H1 (cell line): ENCODE measurements at regions not wholly inside any gene's neighbourhood (a gene's known extent, or its start where the extent isn't known, plus 50 kb on each side); places are given as distances from the start of the nearest gene placed in this dataset.

Experiments used
- CTCF ChIA-PET: fragments of 300-600 bp; sonication (Branson Sonifier 250); formaldehyde crosslinking; loops from one replicate; lab custom pipeline; 2021; ENCODE audit not compliant: partially characterized antibody; lab: Charles Lee
- POLR2A ChIA-PET: fragments of 300-600 bp; sonication (Branson Sonifier 250); formaldehyde crosslinking; loops from one replicate; lab custom pipeline; 2021; ENCODE audit warnings: inconsistent platforms; ENCODE audit not compliant: partially characterized antibody; lab: Charles Lee
- DNase-seq, 2 experiments: peaks; one replicate each; pipeline versions ENCODE4 v3.0.0 to v3.0.0-alpha.2; 2010 to 2022; ENCODE audit warnings: low spot score in 2 of 2, low read depth in 1 of 2, mixed read lengths in 1 of 2
- FAIRE-seq: peaks from 2 replicates; lab custom pipeline; 2011; peaks lifted over from hg19 to GRCh38; lab: Jason Lieb, UNC
- H2AFZ ChIP-seq: 2 replicates; pipeline ENCODE4 v1.8.1; 2012; ENCODE audit warnings: low read length, inconsistent platforms
- H2AK5ac ChIP-seq: 2 replicates; pipeline ENCODE4 v1.6.1; 2013; ENCODE audit warnings: low read depth, low read length
- H2BK120ac ChIP-seq: replicated peaks from 2 replicates; pipeline ENCODE3; 2013; ENCODE audit warnings: low read depth, low read length, inconsistent platforms
- H2BK12ac ChIP-seq: 2 replicates; pipeline ENCODE4 v1.6.1; 2013; ENCODE audit warnings: low read depth, low read length
- H2BK15ac ChIP-seq: 2 replicates; pipeline ENCODE4 v1.6.1; 2013; ENCODE audit warnings: low read length
- H2BK20ac ChIP-seq: 2 replicates; pipeline ENCODE4 v1.6.1; 2013; ENCODE audit warnings: low read length
- H2BK5ac ChIP-seq: 2 replicates; pipeline ENCODE4 v1.6.1; 2013; ENCODE audit warnings: low read depth, low read length
- H3K14ac ChIP-seq: 2 replicates; pipeline ENCODE4 v1.6.1; 2013; ENCODE audit warnings: inconsistent platforms; ENCODE audit not compliant: insufficient read length
- H3K18ac ChIP-seq: 2 replicates; pipeline ENCODE4 v1.6.1; 2013; ENCODE audit warnings: low read length; ENCODE audit errors: extremely low read depth
- H3K23ac ChIP-seq: 2 replicates; pipeline ENCODE4 v1.6.1; 2013; ENCODE audit warnings: inconsistent platforms; ENCODE audit not compliant: insufficient read length
- H3K23me2 ChIP-seq: 2 replicates; pipeline ENCODE4 v1.6.1; 2013; ENCODE audit warnings: low read depth, low read length
- H3K27ac ChIP-seq: 2 replicates; pipeline ENCODE4 v1.6.1; 2011; ENCODE audit warnings: low read depth, low read length, inconsistent platforms
- H3K27me3 ChIP-seq, 4 experiments: replicated peaks in 1 of 4; 1 replicate in 1 of 4; 2 replicates in 3 of 4; pipeline versions ENCODE4 v1.6.1 to v1.8.1; 2011 to 2013; ENCODE audit warnings: low read length in 3 of 4, mild to moderate bottlenecking in 3 of 4, inconsistent platforms in 2 of 4, mixed read lengths in 2 of 4, moderate library complexity in 1 of 4; ENCODE audit not compliant: control insufficient read depth in 3 of 4, insufficient read depth in 3 of 4; ENCODE audit errors: extremely low read depth in 1 of 4
- H3K36me3 ChIP-seq, 4 experiments: 2 replicates each; pipeline versions ENCODE4 v1.6.1 to v1.8.1; 2011 to 2013; ENCODE audit warnings: mild to moderate bottlenecking in 4 of 4, low read length in 3 of 4, moderate library complexity in 2 of 4, control low read depth in 1 of 4, inconsistent platforms in 1 of 4; ENCODE audit not compliant: insufficient read depth in 4 of 4, control insufficient read depth in 2 of 4
- H3K4ac ChIP-seq: replicated peaks from 2 replicates; pipeline ENCODE3; 2013; ENCODE audit warnings: low read length, low read depth, mixed read lengths, inconsistent platforms; ENCODE audit not compliant: insufficient read length
- H3K4me1 ChIP-seq, 4 experiments: replicated peaks in 1 of 4; 1 replicate in 1 of 4; 2 replicates in 3 of 4; pipeline versions ENCODE4 v1.6.1 to v1.8.1; 2011 to 2013; ENCODE audit warnings: low read length in 3 of 4, inconsistent platforms in 2 of 4, mixed read lengths in 1 of 4; ENCODE audit not compliant: insufficient read depth in 4 of 4, control insufficient read depth in 3 of 4
- H3K4me2 ChIP-seq, 2 experiments: 2 replicates each; pipeline versions ENCODE4 v1.6.1 to v1.8.1; 2011 to 2013; ENCODE audit warnings: low read depth in 2 of 2, low read length in 2 of 2, control low read depth in 1 of 2, inconsistent platforms in 1 of 2, mild to moderate bottlenecking in 1 of 2; ENCODE audit not compliant: insufficient read depth in 1 of 2
- H3K4me3 ChIP-seq, 4 experiments: fragments of 200-600, 300-600 bp in 1 of 4; sonication (generic), shearing (Covaris generic), sonication (Bioruptor Twin) in 1 of 4; 2 replicates each; pipeline versions ENCODE4 v1.5.1 to v1.8.1; 2011 to 2016; ENCODE audit warnings: low read length in 4 of 4, low read depth in 3 of 4, control low read depth in 2 of 4, inconsistent platforms in 2 of 4, mild to moderate bottlenecking in 2 of 4, mixed read lengths in 1 of 4, moderate library complexity in 1 of 4; ENCODE audit not compliant: insufficient read depth in 2 of 4; ENCODE audit errors: extremely low read depth in 1 of 4
- H3K56ac ChIP-seq: replicated peaks from 2 replicates; pipeline ENCODE3; 2013; ENCODE audit warnings: low read depth, mild to moderate bottlenecking, mixed read lengths, low read length, inconsistent platforms; ENCODE audit not compliant: insufficient read length
- H3K79me1 ChIP-seq: 2 replicates; pipeline ENCODE4 v1.6.1; 2013; ENCODE audit warnings: low read depth, low read length, control low read depth
- H3K79me2 ChIP-seq, 2 experiments: 2 replicates each; pipeline versions ENCODE4 v1.6.1 to v1.8.1; 2012 to 2013; ENCODE audit warnings: low read length in 2 of 2, mild to moderate bottlenecking in 2 of 2, inconsistent platforms in 1 of 2; ENCODE audit not compliant: insufficient read depth in 2 of 2, control insufficient read depth in 1 of 2
- H3K9ac ChIP-seq, 4 experiments: replicated peaks in 1 of 4; 1 replicate in 1 of 4; 2 replicates in 3 of 4; pipeline versions ENCODE4 v1.6.1 to v1.8.1; 2011 to 2013; ENCODE audit warnings: low read depth in 3 of 4, low read length in 3 of 4, control low read depth in 2 of 4, mild to moderate bottlenecking in 2 of 4, moderate library complexity in 2 of 4, inconsistent platforms in 1 of 4; ENCODE audit errors: extremely low read depth in 1 of 4
- H3K9me3 ChIP-seq, 2 experiments: 2 replicates each; pipeline versions ENCODE4 v1.6.1 to v1.8.1; 2012 to 2013; ENCODE audit warnings: mild to moderate bottlenecking in 2 of 2, moderate library complexity in 2 of 2, control low read depth in 1 of 2, inconsistent platforms in 1 of 2, low read depth in 1 of 2, low read length in 1 of 2, mixed read lengths in 1 of 2; ENCODE audit not compliant: insufficient read depth in 2 of 2
- H4K20me1 ChIP-seq, 2 experiments: replicated peaks in 1 of 2; 2 replicates each; pipeline versions ENCODE3 to v1.8.1; 2011 to 2013; ENCODE audit warnings: inconsistent platforms in 2 of 2, low read length in 2 of 2, mild to moderate bottlenecking in 1 of 2; ENCODE audit not compliant: insufficient read depth in 2 of 2, control insufficient read depth in 1 of 2
- H4K5ac ChIP-seq: 2 replicates; pipeline ENCODE4 v1.6.1; 2013; ENCODE audit warnings: low read length, low read depth, mixed read lengths, inconsistent platforms; ENCODE audit not compliant: insufficient read length
- H4K8ac ChIP-seq: 2 replicates; pipeline ENCODE4 v1.8.0; 2013; ENCODE audit warnings: mild to moderate bottlenecking, moderate library complexity, low read length, inconsistent platforms; ENCODE audit not compliant: insufficient read depth; ENCODE audit errors: extremely low read depth
- H4K91ac ChIP-seq: replicated peaks from 2 replicates; pipeline ENCODE3; 2013; ENCODE audit warnings: low read length, mixed read lengths, inconsistent platforms; ENCODE audit not compliant: insufficient read length
- CBX8 ChIP-seq: fragments of 300-800, 300-1000 bp; sonication (generic); IDR thresholded peaks from 2 replicates; pipeline ENCODE4 v1.7.1; 2016; ENCODE audit warnings: low read depth, low read length, borderline replicate concordance
- CEBPB ChIP-seq: IDR thresholded peaks from 2 replicates; pipeline ENCODE4 v1.6.1; 2012; ENCODE audit warnings: low read depth, low read length
- EGR1 ChIP-seq: IDR thresholded peaks from 2 replicates; pipeline ENCODE4 v1.6.1; 2011; ENCODE audit warnings: low read depth, low read length, borderline replicate concordance
- GABPA ChIP-seq: IDR thresholded peaks from 2 replicates; pipeline ENCODE4 v1.6.1; 2011; ENCODE audit warnings: mild to moderate bottlenecking, low read length, moderate library complexity, borderline replicate concordance; ENCODE audit not compliant: insufficient read depth
- JUND ChIP-seq: IDR thresholded peaks from 2 replicates; pipeline ENCODE4 v1.6.1; 2011; ENCODE audit warnings: mild to moderate bottlenecking, improper control_type of control experiment, low read length
- KDM1A ChIP-seq: fragments of 200-600, 300-600 bp; sonication (generic); IDR thresholded peaks from 2 replicates; pipeline ENCODE4 v1.7.1; 2016; ENCODE audit warnings: mild to moderate bottlenecking, low read length, borderline replicate concordance
- MAFK ChIP-seq: IDR thresholded peaks from 2 replicates; pipeline ENCODE4 v1.6.1; 2012; ENCODE audit warnings: low read depth, mild to moderate bottlenecking, improper control_type of control experiment, low read length
- RAD21 ChIP-seq, 2 experiments: IDR thresholded peaks in 1 of 2; conservative IDR thresholded peaks in 1 of 2; 2 replicates each; pipeline ENCODE4 v1.6.1; 2011; ENCODE audit warnings: low read depth in 2 of 2, low read length in 2 of 2, improper control_type of control experiment in 1 of 2, inconsistent platforms in 1 of 2, mild to moderate bottlenecking in 1 of 2, moderate library complexity in 1 of 2
- RBBP5 ChIP-seq: IDR thresholded peaks from 2 replicates; pipeline ENCODE4 v1.7.1; 2012; ENCODE audit warnings: low read depth, mild to moderate bottlenecking, inconsistent platforms, low read length, moderate library complexity, borderline replicate concordance
- RXRA ChIP-seq: IDR thresholded peaks from 2 replicates; pipeline ENCODE4 v1.6.1; 2011; ENCODE audit warnings: low read depth, mild to moderate bottlenecking, low read length, moderate library complexity; ENCODE audit not compliant: insufficient read depth
- SP1 ChIP-seq: IDR thresholded peaks from 2 replicates; pipeline ENCODE4 v1.6.1; 2011; ENCODE audit warnings: low read depth, low read length
- TEAD4 ChIP-seq: IDR thresholded peaks from 2 replicates; pipeline ENCODE4 v1.6.1; 2012; ENCODE audit warnings: low read depth, low read length, inconsistent platforms, mixed read lengths
- YY1 ChIP-seq: IDR thresholded peaks from 2 replicates; pipeline ENCODE4 v1.6.1; 2011; ENCODE audit warnings: low read depth, mild to moderate bottlenecking, low read length
- WGBS, 2 experiments: shearing (Covaris generic) in 1 of 2; methylation state at CpG; one replicate each; pipeline versions ENCODE4 v1.1.6 to v1.1.7; 2013 to 2015; ENCODE audit warnings: low lambda C conversion rate in 2 of 2, mixed read lengths in 2 of 2, inconsistent platforms in 1 of 2, low coverage in 1 of 2, missing lambda C conversion rate in 1 of 2; ENCODE audit not compliant: insufficient replicate concordance in 2 of 2, insufficient coverage in 1 of 2, insufficient read length in 1 of 2; ENCODE audit errors: extremely low coverage in 1 of 2, missing lambda C conversion rate in 1 of 2; 5-methylcytosine and 5-hydroxymethylcytosine counted together
- TF ChIP-seq, protein P1 (sequence below): IDR thresholded peaks from 2 replicates; pipeline ENCODE4 v1.6.1; 2011; ENCODE audit warnings: low read length, improper control_type of control experiment

DNA sequence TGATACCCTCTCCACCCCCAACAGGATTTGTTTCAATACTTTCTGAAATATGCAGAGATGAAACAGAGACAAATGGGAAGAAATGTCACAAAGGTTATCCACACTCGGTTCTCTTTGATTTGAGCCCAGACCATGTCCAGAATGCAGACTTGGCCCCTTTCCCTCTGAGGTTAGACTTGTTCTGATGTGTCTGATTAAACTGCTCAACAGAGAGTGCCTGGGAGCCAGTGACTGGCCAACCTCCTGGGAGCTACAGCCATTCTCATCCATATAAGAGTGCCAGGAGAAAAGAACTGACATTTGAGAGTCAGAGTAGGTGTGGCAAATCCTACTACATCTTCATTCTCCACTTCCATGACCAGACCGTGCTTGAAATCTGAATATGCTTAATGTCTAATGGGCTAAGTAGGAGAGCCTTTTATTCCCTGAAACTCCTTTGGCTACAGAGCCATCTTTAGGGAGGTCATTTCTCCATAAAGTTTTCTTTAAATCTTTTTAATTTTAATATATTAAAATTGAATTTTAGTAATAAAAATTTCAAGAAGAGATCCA is 201.4 kb downstream of the BLID start:
- FAIRE-seq (no peak), DNase-seq (no peak)
- H3K79me1 ChIP-seq = no peaks in the 10 kb centered on the region
- no peak overlapping the region for H2BK12ac ChIP-seq
- no peaks in the 10 kb centered on the region for H3K79me2 ChIP-seq
- no peak overlapping the region for H2BK20ac ChIP-seq
- no peaks in the 10 kb centered on the region for H3K27me3 ChIP-seq
- CTCF ChIA-PET = no interaction called here
- H3K9ac ChIP-seq = no peak overlapping the region
- H2BK120ac ChIP-seq = no peak overlapping the region
- H2BK5ac ChIP-seq = no peak overlapping the region
- POLR2A ChIA-PET = no interaction called here
- H3K14ac ChIP-seq = no peak overlapping the region
- no peaks in the 10 kb centered on the region for H3K36me3 ChIP-seq
- peaks cover 0 to 2% (median 0%) of the 10 kb centered on the region in 4 experiments; a peak in 1 of 7 replicates for H3K4me1 ChIP-seq
- H3K18ac ChIP-seq = no peak overlapping the region
- no peak overlapping the region for H3K56ac ChIP-seq
- no peak overlapping the region for H4K5ac ChIP-seq
- no peaks in the 10 kb centered on the region for H3K9me3 ChIP-seq
- peak overlapping the region; percentile 78; the same call in 1 of the 2 replicates for H2AFZ ChIP-seq
- no peak overlapping the region for H3K23ac ChIP-seq
- no peak overlapping the region for H4K8ac ChIP-seq
- no peak overlapping the region for H3K27ac ChIP-seq
- 77% methylated on average over 2 of the region's 2 CpGs; no CpG with 5 or more reads in 1 of the 2 experiments for WGBS, 2 experiments
- H3K4ac ChIP-seq = no peak overlapping the region
- no peak overlapping the region for H2AK5ac ChIP-seq
- no peak overlapping the region for H2BK15ac ChIP-seq
- no peak overlapping the region for H3K4me2 ChIP-seq
- no peaks in the 10 kb centered on the region for H3K23me2 ChIP-seq
- H4K20me1 ChIP-seq = no peaks in the 10 kb centered on the region
- H4K91ac ChIP-seq = no peak overlapping the region
- no peak overlapping the region for H3K4me3 ChIP-seq
- TF ChIP-seq MAFK (no peak), RAD21 (IDR thresholded peaks at IDR 0.05 in 1 of 2, conservative IDR thresholded peaks at IDR 0.05 in 1 of 2; ENCODE audit: low read depth in 2 of 2, low read length in 2 of 2) (no peak), SP1 (no peak), JUND (no peak), KDM1A (no peak), RXRA (no peak), RBBP5 (no peak), TEAD4 (no peak), YY1 (no peak), CEBPB (no peak), EGR1 (no peak), GABPA (no peak), CBX8 (no peak)
- TF ChIP-seq, protein P1, sequence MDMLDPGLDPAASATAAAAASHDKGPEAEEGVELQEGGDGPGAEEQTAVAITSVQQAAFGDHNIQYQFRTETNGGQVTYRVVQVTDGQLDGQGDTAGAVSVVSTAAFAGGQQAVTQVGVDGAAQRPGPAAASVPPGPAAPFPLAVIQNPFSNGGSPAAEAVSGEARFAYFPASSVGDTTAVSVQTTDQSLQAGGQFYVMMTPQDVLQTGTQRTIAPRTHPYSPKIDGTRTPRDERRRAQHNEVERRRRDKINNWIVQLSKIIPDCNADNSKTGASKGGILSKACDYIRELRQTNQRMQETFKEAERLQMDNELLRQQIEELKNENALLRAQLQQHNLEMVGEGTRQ = no peak
